IPS-20b (cell line): ENCODE measurements at regions not wholly inside any gene's neighbourhood (a gene's known extent, or its start where the extent isn't known, plus 50 kb on each side); places are given as distances from the start of the nearest gene placed in this dataset.
"Not testable (repeated sequence)": the region's sequence is repeated elsewhere in the genome, so short reads cannot be mapped to it uniquely, and the experiment has no call there.

Experiments
- H3K27ac ChIP-seq: one replicate; pipeline ENCODE4 v1.5.1; 2013; ENCODE audit warnings: low read length
- H3K27me3 ChIP-seq: 2 replicates; pipeline ENCODE4 v1.6.1; 2013; ENCODE audit warnings: mild to moderate bottlenecking, low read length, inconsistent platforms; ENCODE audit not compliant: insufficient read depth
- H3K36me3 ChIP-seq: 2 replicates; pipeline ENCODE4 v1.6.1; 2013; ENCODE audit warnings: low read depth, mild to moderate bottlenecking, inconsistent platforms, low read length, moderate library complexity; ENCODE audit not compliant: insufficient read depth
- H3K4me1 ChIP-seq: 2 replicates; pipeline ENCODE4 v1.6.1; 2013; ENCODE audit warnings: mild to moderate bottlenecking, control low read depth, inconsistent platforms, low read length, moderate library complexity; ENCODE audit not compliant: insufficient read depth
- H3K4me3 ChIP-seq: 2 replicates; pipeline ENCODE4 v1.5.1; 2013; ENCODE audit warnings: mild to moderate bottlenecking, low read length, inconsistent platforms
- H3K9ac ChIP-seq: 2 replicates; pipeline ENCODE4 v1.6.1; 2013; ENCODE audit warnings: low read depth, mild to moderate bottlenecking, inconsistent platforms, low read length, moderate library complexity
- H3K9me3 ChIP-seq: 2 replicates; pipeline ENCODE4 v1.6.1; 2013; ENCODE audit warnings: mild to moderate bottlenecking, low read depth, low read length, inconsistent platforms; ENCODE audit not compliant: insufficient read depth

DNA sequence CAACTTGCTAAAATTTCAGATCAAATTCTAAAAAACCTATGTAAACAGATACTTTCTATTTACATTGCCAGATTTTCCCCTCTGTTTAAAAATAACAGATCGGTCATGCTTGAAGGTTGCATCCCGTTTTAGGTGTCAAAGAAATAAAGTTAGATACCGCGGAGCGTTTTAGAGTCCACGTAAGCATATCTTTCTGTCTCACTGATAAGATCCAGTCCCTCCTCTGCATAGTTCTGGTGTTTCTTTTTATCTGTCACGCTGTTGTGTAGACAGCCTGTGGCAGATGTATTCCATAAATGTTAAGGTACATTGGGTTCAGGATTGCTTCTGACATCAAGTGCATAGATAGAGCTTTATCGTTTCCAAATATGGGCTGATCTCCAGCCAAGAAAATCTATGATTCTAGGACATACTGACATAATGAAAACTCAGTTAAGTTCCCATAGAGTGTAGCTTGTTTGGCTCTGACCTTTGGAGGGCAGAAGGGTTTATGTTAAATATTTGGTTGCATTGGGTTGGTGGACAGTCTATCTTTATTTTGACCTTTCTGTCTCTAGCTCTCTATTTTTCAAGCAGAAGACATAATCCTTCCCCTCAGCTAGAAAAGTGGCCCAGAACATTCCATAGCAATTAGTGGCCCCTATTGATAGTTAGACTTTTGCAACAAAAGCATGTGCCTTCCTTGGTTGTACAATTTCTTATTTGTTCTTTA is 109.2 kb downstream of the GPR85 start:
- H3K4me1 ChIP-seq, H3K27me3 ChIP-seq, H3K9ac ChIP-seq, H3K27ac ChIP-seq, H3K36me3 ChIP-seq, H3K9me3 ChIP-seq, H3K4me3 ChIP-seq: not testable (repeated sequence)

DNA sequence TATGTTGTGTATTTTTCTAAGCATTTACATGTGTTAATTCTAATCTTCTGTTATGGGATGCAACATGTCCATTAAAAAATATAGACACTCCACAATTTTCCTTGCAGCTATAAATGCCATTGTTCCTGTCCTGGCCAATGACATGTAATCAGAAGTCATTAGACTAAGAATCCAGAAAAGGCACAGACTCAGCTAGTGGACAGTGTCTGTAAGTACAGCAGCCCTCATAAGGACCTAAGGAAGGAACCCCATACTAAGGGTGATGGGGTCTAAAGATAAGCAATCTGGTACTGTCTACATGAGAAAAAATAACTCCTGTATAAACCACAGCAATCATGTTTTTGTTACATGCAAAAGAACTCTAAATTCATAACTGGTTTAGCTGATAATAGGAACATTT is 115.9 kb downstream of the GPR85 start:
- Histone ChIP-seq H3K27ac (no peak overlapping the region), H3K36me3 (no peaks in the 10 kb centered on the region), H3K4me3 (no peak overlapping the region), H3K27me3 (no peaks in the 10 kb centered on the region), H3K9me3 (no peaks in the 10 kb centered on the region), H3K4me1 (no peaks in the 10 kb centered on the region), H3K9ac (no peak overlapping the region)

- H3K4me3 ChIP-seq = no peak overlapping the region
- no peak overlapping the region for H3K9ac ChIP-seq
- no peaks in the 10 kb centered on the region for H3K27me3 ChIP-seq
- no peaks in the 10 kb centered on the region for H3K4me1 ChIP-seq
- no peaks in the 10 kb centered on the region for H3K9me3 ChIP-seq
- no peaks in the 10 kb centered on the region for H3K36me3 ChIP-seq
- H3K27ac ChIP-seq = no peak overlapping the region
These were observed 116.7 kb downstream of the GPR85 start for GRCh38 chr7:112969946-112970345.

DNA sequence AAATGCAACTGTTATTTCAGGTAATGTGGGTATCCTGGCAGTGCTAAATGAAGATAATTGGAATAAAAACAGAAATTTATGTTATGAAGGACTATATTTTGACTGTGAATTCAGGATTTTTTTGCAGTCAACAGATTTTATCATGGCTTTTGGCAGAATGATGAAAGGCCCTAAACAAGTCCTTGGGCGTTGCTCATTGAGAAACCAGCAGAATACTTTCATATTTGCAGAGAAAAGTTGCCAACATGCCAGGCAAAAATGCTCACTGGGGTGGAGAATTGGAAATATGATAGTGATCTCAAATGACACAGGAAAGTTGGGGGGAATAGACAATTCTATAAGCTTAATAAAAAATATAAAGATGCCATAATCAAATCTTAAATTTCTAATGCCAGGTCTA is 121.1 kb downstream of the GPR85 start:
- no peaks in the 10 kb centered on the region for H3K4me1 ChIP-seq

DNA sequence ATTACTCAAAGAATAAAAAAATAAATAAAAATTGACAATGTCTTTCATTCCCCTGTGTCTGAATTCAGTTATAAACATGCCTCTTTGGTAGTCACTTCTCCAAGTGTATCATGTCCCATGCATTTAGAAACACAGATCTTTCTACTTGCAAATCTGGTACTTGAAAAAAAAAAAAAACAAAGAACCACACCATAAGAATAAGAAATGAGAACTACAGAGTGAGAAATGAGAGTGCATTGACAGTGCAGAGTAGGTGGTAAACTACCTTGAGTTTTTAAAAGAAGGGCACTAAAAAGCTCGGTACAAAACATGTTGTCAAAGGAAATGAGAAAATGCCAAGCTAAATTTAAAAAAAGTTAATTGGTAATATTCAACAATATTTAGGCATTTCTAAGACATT is 123.0 kb downstream of the GPR85 start:
- Histone ChIP-seq H3K27me3 (no peaks in the 10 kb centered on the region), H3K36me3 (no peaks in the 10 kb centered on the region), H3K27ac (no peak overlapping the region), H3K9ac (no peak overlapping the region), H3K9me3 (no peaks in the 10 kb centered on the region), H3K4me1 (no peaks in the 10 kb centered on the region), H3K4me3 (no peak overlapping the region)

More for the DNA sequence above, 121.1 kb downstream of the GPR85 start:
- Histone ChIP-seq H3K27ac (no peak overlapping the region), H3K36me3 (no peaks in the 10 kb centered on the region), H3K9me3 (no peaks in the 10 kb centered on the region), H3K4me3 (no peak overlapping the region), H3K9ac (no peak overlapping the region), H3K27me3 (no peaks in the 10 kb centered on the region)

- Histone ChIP-seq H3K9me3 (no peaks in the 10 kb centered on the region), H3K9ac (no peak overlapping the region), H3K4me3 (no peak overlapping the region), H3K4me1 (no peaks in the 10 kb centered on the region), H3K27ac (no peak overlapping the region), H3K36me3 (no peaks in the 10 kb centered on the region), H3K27me3 (no peaks in the 10 kb centered on the region)
These were observed 123.8 kb downstream of the GPR85 start for GRCh38 chr7:112962815-112963214.

DNA sequence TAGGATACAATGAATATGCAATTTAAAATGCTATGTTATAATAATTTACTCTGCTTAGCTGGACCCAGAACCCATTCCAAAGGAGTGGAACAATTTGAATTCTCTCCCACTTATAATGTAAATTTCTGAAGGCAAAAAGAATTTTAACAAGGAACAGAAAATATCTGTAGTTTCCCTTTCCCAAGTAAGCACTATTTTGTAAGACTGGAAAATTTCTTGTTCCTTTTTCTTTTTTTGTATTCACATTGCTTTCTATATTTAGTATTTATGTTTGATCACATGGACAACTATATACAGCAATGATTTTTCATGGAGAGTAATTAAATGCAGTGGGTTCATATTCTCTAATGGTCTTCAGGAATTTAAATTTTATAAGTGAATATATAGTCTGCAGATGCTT is 127.4 kb downstream of the GPR85 start:
- no peaks in the 10 kb centered on the region for H3K27me3 ChIP-seq
- H3K4me1 ChIP-seq = no peaks in the 10 kb centered on the region
- H3K4me3 ChIP-seq = no peak overlapping the region
- H3K36me3 ChIP-seq = no peaks in the 10 kb centered on the region
- no peak overlapping the region for H3K9ac ChIP-seq
- H3K9me3 ChIP-seq = no peaks in the 10 kb centered on the region
- H3K27ac ChIP-seq = no peak overlapping the region

GRCh38 chr7:112958775-112959174 is 127.9 kb downstream of the GPR85 start:
- H3K9me3 ChIP-seq = no peaks in the 10 kb centered on the region

DNA sequence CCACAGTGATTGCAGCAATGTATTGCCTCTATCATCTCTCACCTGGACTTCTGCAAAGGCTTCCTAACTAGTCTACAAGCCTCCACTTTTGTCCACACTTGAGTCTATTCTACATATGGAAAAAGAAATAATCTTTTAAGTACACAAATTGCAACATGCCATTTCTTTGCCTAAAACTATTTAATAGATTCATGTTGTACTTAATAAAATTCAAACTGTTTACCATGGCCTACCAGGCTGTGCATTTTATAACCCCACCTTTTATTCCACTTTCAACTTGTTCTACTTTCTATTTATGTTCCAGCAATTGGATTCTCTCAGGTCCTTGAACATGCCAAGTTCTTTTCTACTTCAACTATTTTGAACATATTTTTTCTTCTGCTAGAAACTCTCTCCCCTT is 128.7 kb downstream of the GPR85 start:
- Histone ChIP-seq H3K9me3 (no peaks in the 10 kb centered on the region), H3K9ac (no peak overlapping the region), H3K27me3 (no peaks in the 10 kb centered on the region), H3K4me3 (no peak overlapping the region), H3K4me1 (no peaks in the 10 kb centered on the region), H3K36me3 (no peaks in the 10 kb centered on the region), H3K27ac (no peak overlapping the region)

More at GRCh38 chr7:112958775-112959174, 127.9 kb downstream of the GPR85 start:
- no peak overlapping the region for H3K27ac ChIP-seq
- H3K9ac ChIP-seq = no peak overlapping the region
- H3K27me3 ChIP-seq = no peaks in the 10 kb centered on the region
- H3K4me1 ChIP-seq = no peaks in the 10 kb centered on the region
- no peak overlapping the region for H3K4me3 ChIP-seq
- H3K36me3 ChIP-seq = no peaks in the 10 kb centered on the region

GRCh38 chr7:112953031-112953430 is 133.6 kb downstream of the GPR85 start:
- H3K4me1 ChIP-seq, H3K27ac ChIP-seq, H3K9me3 ChIP-seq, H3K9ac ChIP-seq, H3K4me3 ChIP-seq, H3K27me3 ChIP-seq, H3K36me3 ChIP-seq: not testable (repeated sequence)

DNA sequence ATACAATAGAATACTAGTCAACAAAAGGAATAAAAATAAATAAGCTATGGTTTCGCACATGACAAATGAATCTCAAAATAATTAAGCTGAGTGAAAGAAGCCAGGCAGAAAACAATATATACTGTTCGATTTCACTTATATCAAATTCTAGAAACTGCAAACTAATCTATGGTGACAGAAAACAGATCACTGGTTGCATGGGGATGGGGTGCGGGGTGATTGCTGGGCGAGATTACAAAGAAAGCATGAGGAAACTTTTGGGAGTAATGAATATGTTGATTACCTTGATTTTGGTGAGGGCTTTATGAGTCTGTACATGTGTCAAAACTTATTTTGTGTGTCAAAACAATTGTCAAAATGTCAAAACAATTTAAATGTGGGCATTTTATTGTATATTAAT is 135.6 kb downstream of the GPR85 start:
- H3K36me3 ChIP-seq = no peaks in the 10 kb centered on the region
- H3K9ac ChIP-seq = no peak overlapping the region
- no peaks in the 10 kb centered on the region for H3K27me3 ChIP-seq
- H3K4me3 ChIP-seq = no peak overlapping the region
- no peaks in the 10 kb centered on the region for H3K9me3 ChIP-seq
- no peaks in the 10 kb centered on the region for H3K4me1 ChIP-seq
- no peak overlapping the region for H3K27ac ChIP-seq

GRCh38 chr7:112949682-112950081 is 136.9 kb downstream of the GPR85 start:
- not testable (repeated sequence) for H3K9me3 ChIP-seq, H3K27ac ChIP-seq, H3K27me3 ChIP-seq, H3K9ac ChIP-seq, H3K4me1 ChIP-seq, H3K4me3 ChIP-seq, H3K36me3 ChIP-seq
